Middle frontal gyrus (tissue), 1 donor: ENCODE measurements at regions not wholly inside any gene's neighbourhood (a gene's known extent, or its start where the extent isn't known, plus 50 kb on each side); places are given as distances from the start of the nearest gene placed in this dataset.
"Not testable (repeated sequence)": the region's sequence is repeated elsewhere in the genome, so short reads cannot be mapped to it uniquely, and the experiment has no call there.

Source experiments
- DNase-seq: peaks from one replicate; pipeline ENCODE4 v3.0.0-alpha.2; 2015; ENCODE audit warnings: low spot score; ENCODE audit errors: extremely low spot score

- no peak for DNase-seq
Measured at GRCh38 chr4:81785338-81785737, 313.6 kb upstream of the RASGEF1B start.

- no peak for DNase-seq
Measured at GRCh38 chr4:81783558-81783957, 311.9 kb upstream of the RASGEF1B start.

- no peak for DNase-seq
Measured at GRCh38 chr4:81781799-81782198, 310.1 kb upstream of the RASGEF1B start.

GRCh38 chr4:81777718-81778117 is 306.0 kb upstream of the RASGEF1B start:
- not testable (repeated sequence) for DNase-seq

- DNase-seq, result no peak
Measured at GRCh38 chr4:81776794-81777193, 305.1 kb upstream of the RASGEF1B start.

- DNase-seq, result no peak
Measured at GRCh38 chr4:81773557-81773956, 301.9 kb upstream of the RASGEF1B start.

- no peak for DNase-seq
Measured at GRCh38 chr4:81771721-81772120, 300.0 kb upstream of the RASGEF1B start.

- no peak for DNase-seq
Measured at GRCh38 chr4:81769244-81769643, 297.5 kb upstream of the RASGEF1B start.

GRCh38 chr4:81758574-81759264 is 287.0 kb upstream of the RASGEF1B start:
- DNase-seq, result no peak

GRCh38 chr4:81757691-81758090 is 286.0 kb upstream of the RASGEF1B start:
- DNase-seq, result no peak

- DNase-seq, result no peak
Measured at GRCh38 chr4:81756973-81757372, 285.3 kb upstream of the RASGEF1B start.

GRCh38 chr4:81756042-81756441 is 284.3 kb upstream of the RASGEF1B start:
- no peak for DNase-seq

- no peak for DNase-seq
Measured at GRCh38 chr4:81754169-81754568, 282.5 kb upstream of the RASGEF1B start.

- DNase-seq, result no peak
Measured at GRCh38 chr4:81751531-81752289, 280.0 kb upstream of the RASGEF1B start.

- no peak for DNase-seq
Measured at GRCh38 chr4:81747242-81747930, 275.7 kb upstream of the RASGEF1B start.

GRCh38 chr4:81746773-81747172 is 275.1 kb upstream of the RASGEF1B start:
- DNase-seq, result no peak

- DNase-seq, result no peak
Measured at GRCh38 chr4:81746071-81746470, 274.4 kb upstream of the RASGEF1B start.

- DNase-seq, result no peak
Measured at GRCh38 chr4:81745050-81745449, 273.3 kb upstream of the RASGEF1B start.

GRCh38 chr4:81743731-81744435 is 272.2 kb upstream of the RASGEF1B start:
- no peak for DNase-seq

- DNase-seq, result no peak
Measured at GRCh38 chr4:81740487-81740886, 268.8 kb upstream of the RASGEF1B start.

GRCh38 chr4:81738891-81739290 is 267.2 kb upstream of the RASGEF1B start:
- no peak for DNase-seq
